H1 (cell line): ENCODE measurements at regions not wholly inside any gene's neighbourhood (a gene's known extent, or its start where the extent isn't known, plus 50 kb on each side); places are given as distances from the start of the nearest gene placed in this dataset.

Source experiments
- E2F6 ChIP-seq: IDR thresholded peaks from 2 replicates; pipeline ENCODE4 v1.6.1; 2012; ENCODE audit warnings: inconsistent platforms
- HDAC2 ChIP-seq, 2 experiments: fragments of 300-600 bp in 1 of 2; sonication (generic) in 1 of 2; IDR thresholded peaks; 2 replicates each; pipeline ENCODE4 v1.6.1; 2011 to 2012; ENCODE audit warnings: low read depth in 2 of 2, low read length in 2 of 2, mild to moderate bottlenecking in 2 of 2, moderate library complexity in 2 of 2, borderline replicate concordance in 1 of 2, inconsistent platforms in 1 of 2
- TAF7 ChIP-seq: optimal IDR thresholded peaks from 2 replicates; pipeline ENCODE3; 2011; ENCODE audit warnings: low read depth, mild to moderate bottlenecking, inconsistent platforms, low read length, moderate library complexity, borderline replicate concordance
- TEAD4 ChIP-seq: IDR thresholded peaks from 2 replicates; pipeline ENCODE4 v1.6.1; 2012; ENCODE audit warnings: low read depth, low read length, inconsistent platforms, mixed read lengths

GRCh38 chr21:20639026-20639425, 359.2 kb upstream of the NCAM2 start (continued):
- TF ChIP-seq E2F6 (no peak), TEAD4 (no peak), HDAC2 (IDR thresholded peaks at IDR 0.05; ENCODE audit: borderline replicate concordance in 1 of 2, low read depth in 2 of 2, low read length in 2 of 2) (no peak), TAF7 (no peak)
- TF ChIP-seq, all 59 proteins: peak for 0
